IPS DF 4.7 (cell line): ENCODE measurements at regions not wholly inside any gene's neighbourhood (a gene's known extent, or its start where the extent isn't known, plus 50 kb on each side); places are given as distances from the start of the nearest gene placed in this dataset.
"Not testable (repeated sequence)": the region's sequence is repeated elsewhere in the genome, so short reads cannot be mapped to it uniquely, and the experiment has no call there.

ENCODE experiments used
- DNase-seq: peaks from one replicate; pipeline ENCODE4 v3.0.0-alpha.2; 2013; ENCODE audit warnings: low spot score; ENCODE audit errors: extremely low read depth

GRCh38 chr10:27345455-27345920 is 104.9 kb upstream of the ACBD5 start:
- no peak for DNase-seq

DNA sequence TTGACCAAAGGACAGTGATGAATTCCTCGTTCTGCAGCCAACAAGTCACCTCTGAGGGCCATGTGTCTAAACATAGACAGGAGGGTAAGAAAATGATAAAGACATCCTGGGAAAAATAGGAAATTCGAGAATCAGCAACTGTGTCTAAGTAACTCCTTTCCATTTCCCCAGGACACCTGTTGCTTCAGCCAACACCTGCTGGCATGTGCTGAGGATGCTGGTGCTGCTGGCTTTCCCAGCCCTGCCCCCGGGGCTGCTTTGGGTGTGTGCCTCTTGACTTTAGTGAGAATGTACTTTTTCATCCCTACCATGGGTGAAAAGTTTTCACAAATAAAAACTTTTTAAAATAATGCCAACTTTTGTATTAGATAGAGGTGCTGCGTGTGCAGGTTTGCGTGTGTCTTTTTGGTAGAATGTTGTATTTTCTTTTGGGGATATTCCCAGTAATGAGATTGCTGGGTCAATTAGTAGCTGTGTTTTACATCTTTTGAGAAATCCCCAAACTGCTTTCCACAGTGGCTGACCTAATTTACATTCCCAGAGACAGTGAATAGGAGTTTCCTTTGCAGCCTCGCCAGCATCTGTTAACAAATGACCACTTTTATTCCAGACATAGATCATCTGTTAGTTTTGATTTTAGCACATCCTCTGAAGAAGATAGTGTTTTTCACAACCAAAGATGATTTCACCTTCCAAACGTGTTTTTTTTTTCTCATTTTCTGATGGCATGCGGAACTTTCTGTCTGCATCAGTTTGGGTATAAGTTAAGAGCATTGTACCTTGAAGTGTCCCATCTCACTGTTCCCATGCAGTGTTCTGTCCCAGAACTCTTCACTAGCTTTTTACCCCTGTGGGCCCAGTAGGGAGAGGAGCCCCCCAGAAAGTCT is 104.2 kb upstream of the ACBD5 start:
- no peak for DNase-seq

DNA sequence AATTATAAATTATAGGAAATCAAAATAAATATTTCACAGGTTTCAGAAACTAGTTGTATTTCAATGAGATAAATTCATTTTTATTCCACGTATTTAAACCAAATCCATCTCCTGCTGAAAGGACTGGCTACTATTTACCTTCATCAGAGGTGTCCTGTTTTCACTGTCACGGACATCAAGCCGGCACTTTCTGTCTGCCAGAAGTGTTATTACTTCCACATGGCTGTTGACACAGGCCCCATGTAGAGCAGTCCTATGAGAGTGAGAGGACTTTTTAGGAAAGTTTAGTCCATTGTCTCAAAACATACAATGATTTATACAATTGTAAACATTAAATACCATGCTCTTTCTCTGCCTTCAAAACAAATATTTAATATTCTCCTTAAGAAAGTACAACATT is 100.4 kb upstream of the ACBD5 start:
- no peak for DNase-seq

- not testable (repeated sequence) for DNase-seq
These were observed 94.6 kb upstream of the ACBD5 start for GRCh38 chr10:27335246-27335645.

- DNase-seq, result no peak
These were observed 89.5 kb upstream of the ACBD5 start for GRCh38 chr10:27330074-27330473.

DNA sequence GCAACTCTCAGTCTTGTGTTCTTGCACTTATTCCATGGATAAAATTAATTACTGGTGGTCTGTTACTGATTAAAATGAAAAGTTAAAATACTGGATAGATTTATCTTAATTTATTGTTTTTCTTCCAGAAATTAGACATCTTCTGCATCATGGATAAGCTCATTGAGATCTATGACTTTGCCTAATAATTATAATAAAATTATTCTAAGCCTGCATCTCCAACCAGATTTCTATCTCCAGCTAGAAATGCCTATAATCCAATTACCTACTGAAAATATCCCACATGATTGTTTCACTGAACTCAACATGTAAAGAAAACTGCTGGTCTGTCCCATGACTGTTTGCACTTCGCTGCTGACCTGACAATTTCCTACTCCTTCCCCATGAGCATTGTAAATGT is 88.3 kb upstream of the ACBD5 start:
- no peak for DNase-seq

- not testable (repeated sequence) for DNase-seq
These were observed 86.2 kb upstream of the ACBD5 start for GRCh38 chr10:27326748-27327147.

DNA sequence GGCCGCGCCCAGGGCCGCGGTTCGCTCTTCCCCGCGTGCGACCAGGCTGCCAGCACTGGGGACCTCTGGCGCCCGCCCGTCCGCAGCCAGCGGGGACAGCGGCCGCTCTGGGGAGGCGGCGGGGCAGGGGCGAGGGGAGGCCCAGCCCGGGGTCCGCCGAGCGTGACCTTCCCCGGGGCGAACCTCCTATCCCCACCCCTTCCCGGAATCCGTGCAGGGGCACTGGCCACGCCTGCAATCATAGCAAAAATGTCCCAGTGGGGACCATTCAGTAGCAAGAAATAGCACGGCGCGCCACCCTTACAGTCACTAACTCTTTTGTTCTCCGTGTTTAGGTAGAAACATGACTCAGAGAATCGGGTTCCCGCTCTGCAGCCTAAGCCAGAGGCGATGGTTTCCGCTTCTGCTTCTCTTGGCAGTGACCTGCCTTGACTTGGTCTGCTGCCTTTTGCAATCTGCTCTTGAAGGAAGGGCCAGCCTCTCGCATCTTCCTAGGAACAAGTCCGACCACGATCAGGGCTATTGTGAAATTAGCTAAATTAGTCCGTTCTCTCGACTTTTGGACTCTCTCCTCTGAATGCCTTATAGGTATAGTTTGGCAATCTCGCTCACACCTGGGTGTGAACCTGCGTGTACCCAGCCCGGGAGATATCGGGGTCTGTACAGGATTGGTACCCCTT is 79.3 kb upstream of the ACBD5 start:
- DNase-seq, result peak; percentile 7

- not testable (repeated sequence) for DNase-seq
These were observed 78.5 kb upstream of the ACBD5 start for GRCh38 chr10:27319139-27319538.

DNA sequence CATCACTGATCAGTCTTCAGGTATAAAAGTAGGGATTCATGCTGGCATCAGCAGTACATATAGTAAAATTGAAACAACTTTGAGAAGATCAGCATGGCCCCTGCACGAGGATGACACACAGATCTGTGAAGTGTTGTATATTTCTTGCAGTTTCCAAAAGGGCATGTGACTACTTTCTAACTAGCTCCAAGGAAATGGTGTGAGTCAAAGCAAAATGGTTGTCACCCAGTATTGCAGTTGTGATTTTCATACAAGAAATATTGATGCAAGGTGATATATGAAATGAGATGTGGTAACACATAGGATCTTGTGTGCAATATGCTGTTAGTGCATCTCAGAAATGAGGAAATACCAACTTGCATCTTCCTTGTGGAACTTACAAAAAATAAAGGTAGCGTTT is 74.5 kb upstream of the ACBD5 start:
- DNase-seq, result not testable (repeated sequence)

GRCh38 chr10:27313586-27313985 is 73.0 kb upstream of the ACBD5 start:
- not testable (repeated sequence) for DNase-seq

- no peak for DNase-seq
These were observed 72.3 kb upstream of the ACBD5 start for GRCh38 chr10:27312854-27313253.

DNA sequence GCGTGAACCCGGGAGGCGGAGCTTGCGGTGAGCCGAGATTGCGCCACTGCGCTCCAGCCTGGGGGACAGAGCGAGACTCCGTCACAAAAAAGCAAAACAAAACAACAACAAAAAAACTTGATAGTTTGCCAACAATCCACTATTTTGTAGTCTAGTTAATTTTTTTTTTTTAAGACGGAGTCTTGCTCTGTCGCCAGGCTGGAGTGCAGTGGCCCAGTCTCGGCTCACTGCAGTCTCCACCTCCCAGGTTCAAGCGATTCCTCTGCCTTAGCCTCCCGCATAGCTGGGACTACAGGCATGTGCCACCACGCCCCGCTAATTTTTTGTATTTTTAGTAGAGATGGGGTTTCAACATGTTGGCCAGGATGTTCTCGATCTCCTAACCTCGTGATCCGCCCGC is 71.2 kb upstream of the ACBD5 start:
- DNase-seq, result not testable (repeated sequence)

DNA sequence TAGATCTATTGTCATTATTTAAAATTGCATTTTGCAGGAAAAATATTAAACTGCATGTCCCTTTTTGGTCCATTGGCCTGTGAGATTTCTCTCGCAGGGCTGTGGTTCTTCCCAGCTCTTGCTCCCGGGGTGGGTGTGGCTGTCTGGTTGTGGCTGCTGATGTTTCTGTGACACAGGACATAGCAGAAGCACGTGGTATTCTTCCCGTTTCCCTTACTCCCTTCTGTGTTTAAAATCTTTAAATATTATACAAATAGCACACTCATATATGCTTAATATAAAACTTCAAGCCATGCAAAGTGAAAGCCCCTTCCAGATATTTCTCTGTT is 57.9 kb upstream of the ACBD5 start:
- DNase-seq, result not testable (repeated sequence)

- no peak for DNase-seq
These were observed 57.4 kb upstream of the ACBD5 start for GRCh38 chr10:27297844-27298521.

DNA sequence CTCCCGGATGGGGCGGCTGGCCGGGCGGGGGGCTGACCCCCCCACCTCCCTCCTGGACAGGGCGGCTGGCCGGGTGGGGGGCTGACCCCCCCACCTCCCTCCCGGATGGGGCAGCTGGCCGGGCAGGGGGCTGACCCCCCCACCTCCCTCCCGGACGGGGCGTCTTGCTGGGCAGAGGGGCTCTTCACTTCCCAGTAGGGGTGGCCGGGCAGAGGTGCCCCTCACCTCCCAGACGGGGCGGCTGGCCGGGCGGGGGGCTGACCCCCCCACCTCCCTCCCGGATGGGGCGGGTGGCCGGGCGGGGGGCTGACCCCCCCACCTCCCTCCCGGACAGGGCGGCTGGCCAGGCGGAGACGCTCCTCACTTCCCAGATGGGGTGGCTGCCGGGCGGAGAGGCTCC is 55.7 kb upstream of the ACBD5 start:
- DNase-seq, result not testable (repeated sequence)

DNA sequence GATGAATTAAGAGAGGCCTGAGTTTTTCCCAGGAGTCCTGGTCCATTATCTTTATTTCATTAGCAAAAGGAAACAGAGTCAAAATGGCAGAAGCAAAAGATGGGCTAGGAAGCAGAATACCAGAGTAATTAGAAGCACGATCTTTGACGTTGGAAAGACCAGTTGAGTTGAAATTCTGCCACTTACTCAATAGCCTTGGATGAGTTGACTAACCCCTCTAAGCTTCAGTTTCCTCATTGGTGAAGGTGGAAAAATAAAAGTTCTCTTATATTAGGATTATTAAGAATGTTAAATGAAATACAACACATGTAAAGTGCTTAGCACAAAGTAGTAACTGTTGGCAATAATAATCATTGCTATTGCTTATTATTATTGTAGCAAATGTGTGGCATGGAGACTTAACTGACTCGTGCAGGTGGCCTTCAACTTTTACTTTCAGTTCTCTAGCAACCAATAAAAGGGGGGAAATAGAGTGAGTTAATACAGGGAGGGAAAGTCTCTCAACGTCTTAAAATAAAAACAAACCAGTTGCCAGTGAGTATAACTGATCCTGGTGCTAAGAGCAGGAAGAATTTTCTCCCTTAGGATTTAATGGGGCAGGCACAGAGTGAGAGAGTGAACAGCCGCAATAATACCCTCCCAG is 50.8 kb upstream of the ACBD5 start:
- DNase-seq, result not testable (repeated sequence)
